LNCAP (cell line): ENCODE measurements at regions not wholly inside any gene's neighbourhood (a gene's known extent, or its start where the extent isn't known, plus 50 kb on each side); places are given as distances from the start of the nearest gene placed in this dataset.

Experiments used
- TF ChIP-seq, protein P1 (sequence below): fragments of 450-650 bp; IDR thresholded peaks from 2 replicates; pipeline ENCODE4 v1.5.1; 2017; ENCODE audit warnings: mild to moderate bottlenecking

DNA sequence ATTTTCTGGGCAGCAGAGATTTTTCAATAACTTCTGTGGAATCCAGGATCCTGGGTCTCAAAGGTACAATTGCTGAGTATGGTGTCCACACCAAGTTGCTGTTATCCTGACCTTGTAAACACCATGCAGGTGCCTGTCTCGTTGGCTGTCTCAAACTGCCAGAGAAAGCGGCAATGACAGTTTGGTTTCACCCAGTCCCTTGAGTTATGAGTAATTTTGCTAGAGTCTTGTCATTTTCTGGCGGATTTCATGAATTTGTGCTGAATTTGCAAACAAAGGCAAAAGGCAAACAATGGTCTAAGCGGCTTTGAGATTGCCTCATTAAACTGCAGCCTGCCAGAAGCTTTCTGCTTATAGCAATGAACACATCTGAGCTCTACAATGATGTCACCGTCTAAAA lies 847.9 kb downstream of the RAB28 start:
- TF ChIP-seq, protein P1, sequence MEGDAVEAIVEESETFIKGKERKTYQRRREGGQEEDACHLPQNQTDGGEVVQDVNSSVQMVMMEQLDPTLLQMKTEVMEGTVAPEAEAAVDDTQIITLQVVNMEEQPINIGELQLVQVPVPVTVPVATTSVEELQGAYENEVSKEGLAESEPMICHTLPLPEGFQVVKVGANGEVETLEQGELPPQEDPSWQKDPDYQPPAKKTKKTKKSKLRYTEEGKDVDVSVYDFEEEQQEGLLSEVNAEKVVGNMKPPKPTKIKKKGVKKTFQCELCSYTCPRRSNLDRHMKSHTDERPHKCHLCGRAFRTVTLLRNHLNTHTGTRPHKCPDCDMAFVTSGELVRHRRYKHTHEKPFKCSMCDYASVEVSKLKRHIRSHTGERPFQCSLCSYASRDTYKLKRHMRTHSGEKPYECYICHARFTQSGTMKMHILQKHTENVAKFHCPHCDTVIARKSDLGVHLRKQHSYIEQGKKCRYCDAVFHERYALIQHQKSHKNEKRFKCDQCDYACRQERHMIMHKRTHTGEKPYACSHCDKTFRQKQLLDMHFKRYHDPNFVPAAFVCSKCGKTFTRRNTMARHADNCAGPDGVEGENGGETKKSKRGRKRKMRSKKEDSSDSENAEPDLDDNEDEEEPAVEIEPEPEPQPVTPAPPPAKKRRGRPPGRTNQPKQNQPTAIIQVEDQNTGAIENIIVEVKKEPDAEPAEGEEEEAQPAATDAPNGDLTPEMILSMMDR = no peak

DNA sequence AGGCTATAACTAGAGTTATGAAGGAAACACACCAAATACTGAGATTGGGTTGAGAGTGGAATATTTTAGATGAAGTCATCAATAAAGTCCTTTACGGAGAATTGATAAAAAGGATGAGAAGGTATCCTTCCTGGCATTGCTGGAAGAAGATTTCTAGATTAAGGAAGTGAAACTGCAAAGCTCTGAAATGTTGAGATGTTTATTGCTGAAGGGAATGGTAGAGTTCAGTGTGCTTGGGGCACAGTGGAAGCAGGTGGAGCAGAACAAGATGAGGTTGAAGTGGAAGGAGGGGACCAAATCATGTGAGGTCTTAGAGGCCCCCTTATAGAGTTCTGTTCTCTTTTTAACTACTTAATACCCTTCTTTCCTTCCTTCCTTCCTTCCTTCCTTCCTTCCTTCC lies 848.5 kb downstream of the RAB28 start:
- TF ChIP-seq, protein P1 = no peak

DNA sequence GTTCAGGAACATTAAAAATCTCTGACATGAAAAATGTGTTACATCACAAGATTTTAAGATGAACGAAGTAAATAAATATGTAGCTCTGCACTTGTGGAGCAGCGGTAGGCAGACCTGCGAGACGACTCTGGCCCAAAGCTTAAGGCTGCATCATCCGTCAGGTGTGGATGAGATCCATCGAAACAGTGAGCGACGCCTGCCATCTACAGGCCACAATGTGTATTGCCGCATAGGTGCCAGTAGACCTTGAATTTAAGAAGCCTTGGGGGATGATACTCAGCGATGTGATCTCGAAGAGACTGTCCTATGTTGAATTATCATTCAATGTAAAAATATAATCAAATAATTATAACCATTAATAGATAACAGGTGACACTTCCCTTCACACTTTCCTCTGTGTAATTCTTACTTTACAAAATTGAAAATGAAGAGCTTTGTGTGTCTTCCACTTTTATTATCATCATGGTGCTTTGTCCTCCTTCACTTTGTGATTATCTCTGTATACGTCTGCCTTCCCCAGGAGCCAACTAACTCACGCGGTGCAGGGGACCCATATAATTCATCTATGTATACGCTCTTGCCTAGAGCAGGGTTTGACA lies 851.0 kb downstream of the RAB28 start:
- TF ChIP-seq, protein P1 = peak; percentile 91

DNA sequence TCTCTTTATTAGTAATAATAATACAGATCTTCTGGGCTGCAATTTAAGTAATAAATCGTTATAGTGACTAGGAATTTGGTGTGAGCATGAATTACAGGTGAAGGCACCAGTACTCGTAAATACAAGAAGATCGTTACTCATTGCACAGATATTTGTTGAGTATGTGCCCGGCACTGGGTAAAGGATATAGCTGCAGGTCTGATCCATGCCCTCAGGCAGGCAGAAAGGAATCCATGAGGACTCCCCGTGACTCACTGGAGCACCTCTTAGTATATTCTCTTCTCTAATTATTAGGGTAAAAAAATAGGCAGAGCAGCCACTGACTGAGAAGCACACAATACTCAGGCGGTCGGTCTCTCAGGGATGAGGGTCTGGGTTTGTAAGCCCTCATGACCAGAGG lies 868.3 kb downstream of the RAB28 start:
- TF ChIP-seq, protein P1 = no peak

DNA sequence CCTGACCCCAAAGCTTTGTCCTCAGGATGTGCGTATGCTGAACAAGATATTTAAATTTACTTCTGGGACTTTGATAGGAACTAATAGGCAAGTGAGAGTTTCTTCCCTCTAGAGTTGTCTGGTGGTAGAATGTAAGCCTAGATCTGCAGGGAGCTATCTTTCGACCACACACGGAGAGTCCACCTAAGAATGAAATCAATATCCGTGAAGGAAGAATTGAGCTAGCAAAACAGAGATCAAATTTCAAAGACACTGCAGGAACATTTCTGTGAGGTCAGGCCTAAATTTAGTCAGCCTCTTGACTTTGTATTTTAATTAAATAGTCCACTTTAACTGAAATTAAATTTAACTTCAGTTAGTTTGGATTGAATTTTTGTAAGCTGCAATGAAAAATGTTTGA lies 871.3 kb downstream of the RAB28 start:
- TF ChIP-seq, protein P1 = no peak

DNA sequence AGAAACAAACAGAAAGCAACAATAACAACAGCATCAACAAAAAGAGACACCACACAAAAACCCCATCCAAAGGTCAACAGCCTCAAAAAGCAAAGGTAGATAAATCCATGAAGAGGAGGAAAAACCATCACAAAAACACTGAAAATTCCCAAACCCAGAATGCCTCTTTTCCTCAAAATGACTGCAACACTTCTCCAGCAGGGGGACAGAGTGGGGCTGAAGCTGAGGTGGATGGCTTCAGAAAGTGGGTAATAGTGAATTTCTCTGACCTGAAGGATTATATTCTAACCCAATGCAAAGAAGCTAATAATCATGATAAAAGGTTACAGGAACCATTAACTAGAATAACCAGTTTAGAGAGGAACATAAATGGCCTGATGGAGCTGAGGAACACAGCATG lies 888.2 kb downstream of the RAB28 start:
- TF ChIP-seq, protein P1 = no peak

DNA sequence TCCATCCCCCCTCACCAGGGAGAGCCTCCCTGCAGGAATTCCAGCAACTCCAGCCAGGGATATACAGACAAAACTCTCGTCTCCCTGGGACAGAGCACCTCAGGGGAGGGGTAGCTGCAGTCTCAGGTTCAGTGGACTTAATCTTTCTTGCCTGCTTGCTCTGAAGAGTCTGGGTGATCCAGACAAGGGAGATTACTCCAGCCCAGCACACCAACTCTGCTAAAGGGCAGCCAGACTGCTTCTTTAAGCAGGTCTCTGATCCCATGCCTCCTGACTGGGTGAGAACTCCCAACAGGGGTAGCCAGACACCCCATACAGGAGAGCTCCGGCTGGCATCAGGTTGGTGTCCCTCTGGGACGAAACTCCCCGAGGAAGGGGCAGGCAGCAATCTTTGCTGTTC lies 888.7 kb downstream of the RAB28 start:
- TF ChIP-seq, protein P1 = no peak

DNA sequence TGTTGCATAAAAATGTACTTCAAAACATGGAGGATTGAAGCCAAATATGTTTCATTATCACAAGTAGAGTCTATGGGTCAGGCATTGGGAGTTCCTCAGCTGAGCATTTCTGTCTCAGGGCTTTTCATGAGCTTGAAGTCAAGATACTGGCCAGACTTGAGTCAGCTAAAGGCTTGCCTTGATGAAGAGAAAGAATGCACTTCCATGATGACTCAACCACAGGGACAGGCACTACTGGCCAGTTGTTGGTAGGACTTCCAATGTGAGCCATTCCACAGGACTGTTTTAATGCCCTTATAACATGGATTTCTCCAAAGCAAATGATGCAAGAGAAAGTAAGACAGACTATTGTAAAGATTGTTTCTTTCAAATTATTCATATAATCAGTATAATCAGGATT lies 895.6 kb downstream of the RAB28 start:
- TF ChIP-seq, protein P1 = no peak
